GM12878 (cell line): ENCODE measurements at regions not wholly inside any gene's neighbourhood (a gene's known extent, or its start where the extent isn't known, plus 50 kb on each side); places are given as distances from the start of the nearest gene placed in this dataset.

Experiments
- ATAC-seq: fragments of 200-7000 bp; cut with Tn5 transposase; 3 replicates; pipeline ENCODE4 v1.9.1; 2020; ENCODE audit warnings: mild to moderate bottlenecking, moderate library complexity
- BruUV-seq: library from RNA; stranded (reverse); fragments of 400-500 nt; replicated peaks from 2 replicates; lab custom pipeline; 2021; lab: Mats Ljungman, UMichigan
- CTCF ChIA-PET: fragments of 300-600 bp; sonication (Branson Sonifier 250); formaldehyde crosslinking; extraction: SDS; loops from one replicate; lab custom pipeline; 2021; ENCODE audit warnings: inconsistent platforms; lab: Yijun Ruan, JAX
- POLR2A ChIA-PET: fragments of 350-600 bp; formaldehyde crosslinking; extraction: SDS; loops from one replicate; lab custom pipeline; 2021; ENCODE audit warnings: inconsistent platforms; lab: Charles Lee
- RAD21 ChIA-PET: fragments of 300-600 bp; sonication (Branson Sonifier 250); formaldehyde crosslinking; loops from one replicate; lab custom pipeline; 2023; ENCODE audit warnings: antibody characterized with exemption; ENCODE audit not compliant: unreplicated experiment; lab: Charles Lee
- SMC1A ChIA-PET: fragments of 300-600 bp; sonication (Branson Sonifier 250); formaldehyde crosslinking; loops from one replicate; lab custom pipeline; 2023; ENCODE audit not compliant: unreplicated experiment, uncharacterized antibody; lab: Charles Lee
- DNase-seq: peaks from one replicate; pipeline ENCODE4 v3.0.0-alpha.2; 2011; ENCODE audit warnings: low read depth, low spot score
- FAIRE-seq: peaks from 3 replicates; lab custom pipeline; 2011; peaks lifted over from hg19 to GRCh38; lab: Jason Lieb, UNC
- H2AFZ ChIP-seq: 2 replicates; pipeline ENCODE4 v1.6.0; 2011; ENCODE audit warnings: low read depth, low read length, control low read depth; ENCODE audit not compliant: control insufficient read depth
- H3K27ac ChIP-seq: 2 replicates; pipeline ENCODE4 v1.5.1; 2011; ENCODE audit warnings: control low read depth; ENCODE audit not compliant: control insufficient read depth, insufficient read depth
- H3K27me3 ChIP-seq, 2 experiments: replicated peaks in 1 of 2; 2 replicates each; pipeline versions ENCODE4 v1.6.0 to v1.6.1; 2011; ENCODE audit warnings: low read length in 1 of 2; ENCODE audit not compliant: control insufficient read depth in 2 of 2, insufficient read depth in 2 of 2
- H3K36me3 ChIP-seq, 2 experiments: 2 replicates each; pipeline ENCODE4 v1.5.1; 2011; ENCODE audit warnings: low read length in 1 of 2; ENCODE audit not compliant: control insufficient read depth in 2 of 2, insufficient read depth in 2 of 2
- H3K4me1 ChIP-seq: 2 replicates; pipeline ENCODE4 v1.6.1; 2011; ENCODE audit warnings: mild to moderate bottlenecking, low read length, moderate library complexity, mixed read lengths; ENCODE audit not compliant: control insufficient read depth, insufficient read depth
- H3K4me2 ChIP-seq: 2 replicates; pipeline ENCODE4 v1.6.0; 2011; ENCODE audit warnings: control low read depth; ENCODE audit not compliant: control insufficient read depth, insufficient read depth
- H3K4me3 ChIP-seq: fragments of 200-600 bp; sonication (generic); 2 replicates; pipeline ENCODE4 v1.5.1; 2016
- H3K79me2 ChIP-seq: 2 replicates; pipeline ENCODE4 v1.6.0; 2011; ENCODE audit warnings: low read length; ENCODE audit not compliant: control insufficient read depth, insufficient read depth
- H3K9ac ChIP-seq: 2 replicates; pipeline ENCODE4 v1.8.0; 2011; ENCODE audit warnings: low read length, control low read depth, mixed read lengths; ENCODE audit not compliant: control insufficient read depth, insufficient read depth
- H3K9me3 ChIP-seq: replicated peaks from 3 replicates; pipeline ENCODE4 v1.5.1; 2011; ENCODE audit warnings: mild to moderate bottlenecking, low read length; ENCODE audit not compliant: control insufficient read depth, insufficient read depth
- H4K20me1 ChIP-seq: 2 replicates; pipeline ENCODE4 v1.6.0; 2011; ENCODE audit not compliant: control insufficient read depth, insufficient read depth
- ASH2L ChIP-seq: fragments of 300-600, 200-600 bp; sonication (generic); IDR thresholded peaks from 2 replicates; pipeline ENCODE4 v1.6.1; 2017; ENCODE audit warnings: low read depth, mild to moderate bottlenecking, borderline replicate concordance
- ATF2 ChIP-seq: IDR thresholded peaks from 2 replicates; pipeline ENCODE4 v1.6.1; 2012; ENCODE audit warnings: low read length, inconsistent platforms
- BCL11A ChIP-seq: IDR thresholded peaks from 2 replicates; pipeline ENCODE4 v1.6.1; 2011; ENCODE audit warnings: low read depth, low read length
- CHD1 ChIP-seq: IDR thresholded peaks from 2 replicates; pipeline ENCODE4 v1.6.1; 2012; ENCODE audit warnings: low read depth, low read length, improper control_type of control experiment
- CHD2 ChIP-seq: IDR thresholded peaks from 2 replicates; pipeline ENCODE4 v1.6.1; 2011; ENCODE audit warnings: low read depth, low read length, improper control_type of control experiment, borderline replicate concordance
- E2F8 ChIP-seq: fragments of 450-650 bp; IDR thresholded peaks from 2 replicates; pipeline ENCODE4 v1.6.1; 2018; ENCODE audit warnings: mild to moderate bottlenecking, low read depth, moderate library complexity; ENCODE audit not compliant: partially characterized antibody
- EZH2 ChIP-seq: IDR thresholded peaks from 2 replicates; pipeline ENCODE4 v1.6.1; 2012; ENCODE audit warnings: low read depth, mild to moderate bottlenecking, control low read depth, inconsistent platforms, low read length, borderline replicate concordance; ENCODE audit not compliant: control insufficient read depth
- POLR2AphosphoS5 ChIP-seq: IDR thresholded peaks from 2 replicates; pipeline ENCODE4 v1.6.1; 2011; ENCODE audit warnings: mild to moderate bottlenecking, low read length, inconsistent platforms
- POU2F2 ChIP-seq: IDR thresholded peaks from 3 replicates; pipeline ENCODE4 v1.6.1; 2011; ENCODE audit warnings: low read depth, mild to moderate bottlenecking, low read length, borderline replicate concordance
- SMC3 ChIP-seq: IDR thresholded peaks from 2 replicates; pipeline ENCODE4 v1.6.1; 2011; ENCODE audit warnings: low read length, improper control_type of control experiment, borderline replicate concordance
- TBL1XR1 ChIP-seq: IDR thresholded peaks from 2 replicates; pipeline ENCODE4 v1.6.1; 2012; ENCODE audit warnings: low read depth, low read length, improper control_type of control experiment
- TCF12 ChIP-seq: IDR thresholded peaks from 2 replicates; pipeline ENCODE4 v1.6.1; 2011; ENCODE audit warnings: low read depth, mild to moderate bottlenecking, low read length
- USF1 ChIP-seq: IDR thresholded peaks from 2 replicates; pipeline ENCODE4 v1.6.1; 2011; ENCODE audit warnings: borderline replicate concordance, low read depth, mild to moderate bottlenecking, moderate library complexity, mixed read lengths, low read length; ENCODE audit not compliant: insufficient read depth; ENCODE audit errors: extremely low read length
- WGBS: methylation state at CpG from one replicate; pipeline ENCODE4 v1.1.6; 2016; ENCODE audit warnings: low lambda C conversion rate; ENCODE audit not compliant: insufficient replicate concordance, insufficient coverage; ENCODE audit errors: missing lambda C conversion rate; 5-methylcytosine and 5-hydroxymethylcytosine counted together
- in situ Hi-C: fragments of 300-500 bp; cut with MboI; formaldehyde crosslinking; loops from 9 replicates; pipeline ENCODE4 v1.14.3; 2018; ENCODE audit warnings: mixed read lengths
- intact Hi-C: fragments of 100-400 bp; cut with micrococcal nuclease; formaldehyde crosslinking; loops from one replicate; pipeline ENCODE4 v1.14.2; 2022; ENCODE audit not compliant: unreplicated experiment

GRCh38 chr6:40972190-40972589, 66.8 kb downstream of the UNC5CL start:
- Histone ChIP-seq H3K79me2 (no peaks in the 10 kb centered on the region), H3K36me3 (no peaks in the 10 kb centered on the region), H3K4me3 (no peak overlapping the region), H3K27ac (no peak overlapping the region), H2AFZ (no peak overlapping the region), H4K20me1 (no peaks in the 10 kb centered on the region; the same call in 1 of the 2 replicates), H3K4me2 (no peak overlapping the region), H3K9me3 (no peaks in the 10 kb centered on the region), H3K4me1 (no peaks in the 10 kb centered on the region), H3K27me3 (no peaks in the 10 kb centered on the region), H3K9ac (no peak overlapping the region)
- ChIA-PET CTCF (no interaction called here), RAD21 (no interaction called here), POLR2A (no interaction called here), SMC1A (no interaction called here)
- in situ Hi-C loops (no loop called here), intact Hi-C loops (no loop called here)
- 90% methylated on average over 3 of the region's 3 CpGs for WGBS
- DNase-seq = no peak
- FAIRE-seq = no peak
- no TSS peak for BruUV-seq
- ATAC-seq = no peak
- no peak for TF ChIP-seq ASH2L

GRCh38 chr6:40968620-40969164, 70.3 kb downstream of the UNC5CL start:
- Histone ChIP-seq H3K27me3 (no peaks in the 10 kb centered on the region), H3K36me3 (no peaks in the 10 kb centered on the region), H3K4me3 (no peak overlapping the region), H2AFZ (no peak overlapping the region), H3K4me2 (no peak overlapping the region), H3K4me1 (no peaks in the 10 kb centered on the region), H3K9ac (no peak overlapping the region), H3K27ac (no peak overlapping the region), H4K20me1 (no peaks in the 10 kb centered on the region; the same call in 1 of the 2 replicates), H3K79me2 (no peaks in the 10 kb centered on the region)
- ATAC-seq (no peak), DNase-seq (no peak), FAIRE-seq (no peak)
- SMC1A ChIA-PET = no interaction called here
- POLR2A ChIA-PET = no interaction called here
- intact Hi-C loops = no loop called here
- in situ Hi-C loops = no loop called here
- RAD21 ChIA-PET = no interaction called here
- TF ChIP-seq SMC3 (no peak), CHD2 (no peak), E2F8 (no peak), TBL1XR1 (no peak), CHD1 (no peak), BCL11A (no peak), USF1 (no peak), POLR2AphosphoS5 (no peak), TCF12 (no peak), POU2F2 (no peak), ATF2 (no peak), EZH2 (no peak)
- TF ChIP-seq, all 136 proteins: peak for 0
- H3K9me3 ChIP-seq = no peaks in the 10 kb centered on the region
- no TSS peak for BruUV-seq
- CTCF ChIA-PET = no interaction called here
